ENCODE measurements at regions not wholly inside any gene's neighbourhood (a gene's known extent, or its start where the extent isn't known, plus 50 kb on each side); places are given as distances from the start of the nearest gene placed in this dataset.

- no peak for TF ChIP-seq CTCF (IDR thresholded peaks at IDR 0.05; ENCODE audit: low read depth, low read length)
- Histone ChIP-seq H3K9me3 (ENCODE audit: severe bottlenecking) (no peaks in the 10 kb centered on the region), H3K27me3 (ENCODE audit: insufficient read depth, low read depth, severe bottlenecking) (no peaks in the 10 kb centered on the region), H3K27ac (no peak overlapping the region), H3K36me3 (no peaks in the 10 kb centered on the region), H3K4me3 (ENCODE audit: low read depth, low read length) (no peak overlapping the region)
- DNase-seq, result no peak
Observed at GRCh38 chr12:16492820-16493797, 112.9 kb downstream of the LMO3 start.

GRCh38 chr12:16495196-16495595 is 110.8 kb downstream of the LMO3 start:
- Histone ChIP-seq H3K27ac (no peak overlapping the region), H3K36me3 (no peaks in the 10 kb centered on the region), H3K4me3 (ENCODE audit: low read depth, low read length) (no peak overlapping the region), H3K27me3 (ENCODE audit: insufficient read depth, low read depth, severe bottlenecking) (no peaks in the 10 kb centered on the region), H3K9me3 (ENCODE audit: severe bottlenecking) (no peaks in the 10 kb centered on the region)
- DNase-seq, result no peak
- no peak for TF ChIP-seq CTCF (IDR thresholded peaks at IDR 0.05; ENCODE audit: low read depth, low read length)

Measured in WERI-Rb-1 (cell line).